Esophagus squamous epithelium (tissue), 4 donors: ENCODE measurements at regions not wholly inside any gene's neighbourhood (a gene's known extent, or its start where the extent isn't known, plus 50 kb on each side); places are given as distances from the start of the nearest gene placed in this dataset.

ENCODE experiments used
- POLR2A ChIP-seq, 4 donors: fragments of 450-650 bp; IDR thresholded peaks; one replicate each; pipeline ENCODE4 v1.6.1; 2017; ENCODE audit warnings: antibody characterized with exemption in 4 of 4, mild to moderate bottlenecking in 4 of 4, moderate library complexity in 3 of 4
- TF ChIP-seq, protein P1 (sequence below), 6 experiments: fragments of 450-650 bp in 4 of 6; fragments of 200-600 bp in 2 of 6; sonication (generic) in 2 of 6; IDR thresholded peaks; one replicate each; pipeline ENCODE4 v1.5.1; 2016 to 2019; ENCODE audit warnings: antibody characterized with exemption in 6 of 6, mild to moderate bottlenecking in 4 of 6, moderate library complexity in 4 of 6

DNA sequence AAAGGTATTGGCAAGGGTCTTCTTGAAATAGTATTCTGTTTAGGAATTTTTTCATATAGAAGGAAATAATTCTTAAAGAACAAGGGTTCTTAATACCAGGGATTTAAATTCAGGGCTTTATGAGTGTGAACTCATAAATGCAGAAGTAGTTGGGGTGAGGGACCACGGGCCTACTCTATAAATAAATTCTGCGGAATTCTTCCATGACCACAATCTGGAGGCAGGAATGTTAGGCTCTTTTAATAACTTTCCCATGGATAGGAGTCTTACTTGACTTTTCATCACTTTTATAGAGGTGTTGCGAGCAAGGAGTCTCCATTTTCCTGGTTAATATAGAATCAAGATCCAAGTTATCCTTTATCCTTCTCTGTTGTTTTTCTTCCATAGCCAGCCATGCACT is 76.7 kb upstream of the SLC4A4 start:
- TF ChIP-seq, protein P1, sequence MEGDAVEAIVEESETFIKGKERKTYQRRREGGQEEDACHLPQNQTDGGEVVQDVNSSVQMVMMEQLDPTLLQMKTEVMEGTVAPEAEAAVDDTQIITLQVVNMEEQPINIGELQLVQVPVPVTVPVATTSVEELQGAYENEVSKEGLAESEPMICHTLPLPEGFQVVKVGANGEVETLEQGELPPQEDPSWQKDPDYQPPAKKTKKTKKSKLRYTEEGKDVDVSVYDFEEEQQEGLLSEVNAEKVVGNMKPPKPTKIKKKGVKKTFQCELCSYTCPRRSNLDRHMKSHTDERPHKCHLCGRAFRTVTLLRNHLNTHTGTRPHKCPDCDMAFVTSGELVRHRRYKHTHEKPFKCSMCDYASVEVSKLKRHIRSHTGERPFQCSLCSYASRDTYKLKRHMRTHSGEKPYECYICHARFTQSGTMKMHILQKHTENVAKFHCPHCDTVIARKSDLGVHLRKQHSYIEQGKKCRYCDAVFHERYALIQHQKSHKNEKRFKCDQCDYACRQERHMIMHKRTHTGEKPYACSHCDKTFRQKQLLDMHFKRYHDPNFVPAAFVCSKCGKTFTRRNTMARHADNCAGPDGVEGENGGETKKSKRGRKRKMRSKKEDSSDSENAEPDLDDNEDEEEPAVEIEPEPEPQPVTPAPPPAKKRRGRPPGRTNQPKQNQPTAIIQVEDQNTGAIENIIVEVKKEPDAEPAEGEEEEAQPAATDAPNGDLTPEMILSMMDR (IDR thresholded peaks at IDR 0.05), result no peak
- TF ChIP-seq POLR2A (IDR thresholded peaks at IDR 0.05), result no peak
